OCI-LY7 (cell line): ENCODE measurements at regions not wholly inside any gene's neighbourhood (a gene's known extent, or its start where the extent isn't known, plus 50 kb on each side); places are given as distances from the start of the nearest gene placed in this dataset.

Source experiments
- BruUV-seq: library from RNA; stranded (reverse); fragments of 400-500 nt; replicated peaks from 2 replicates; lab custom pipeline; 2021; lab: Mats Ljungman, UMichigan
- CTCF ChIA-PET: fragments of 300-600 bp; sonication (Branson Sonifier 250); formaldehyde crosslinking; loops from one replicate; lab custom pipeline; 2022; ENCODE audit warnings: antibody characterized with exemption; ENCODE audit not compliant: unreplicated experiment; lab: Charles Lee
- POLR2A ChIA-PET: fragments of 300-600 bp; sonication (Branson Sonifier 250); formaldehyde crosslinking; loops from one replicate; lab custom pipeline; 2022; ENCODE audit warnings: antibody characterized with exemption; lab: Charles Lee
- DNase-seq: peaks from one replicate; pipeline ENCODE4 v3.0.0-alpha.2; 2015; ENCODE audit warnings: low spot score
- H2AFZ ChIP-seq: fragments of 200-600 bp; sonication (generic), shearing (Covaris generic); 2 replicates; pipeline ENCODE4 v1.6.1; 2014; ENCODE audit warnings: mild to moderate bottlenecking, antibody characterized with exemption, low read length, moderate library complexity
- H3K27ac ChIP-seq: fragments of 200-600 bp; sonication (generic); 2 replicates; pipeline ENCODE4 v1.5.1; 2014; ENCODE audit warnings: mixed run types, low read depth, mild to moderate bottlenecking, moderate library complexity, low read length, inconsistent platforms; ENCODE audit not compliant: poor library complexity, severe bottlenecking
- H3K36me3 ChIP-seq: fragments of 200-600 bp; sonication (generic); 2 replicates; pipeline ENCODE4 v1.6.1; 2014; ENCODE audit warnings: mild to moderate bottlenecking, antibody characterized with exemption, low read length, moderate library complexity, mixed read lengths; ENCODE audit not compliant: insufficient read depth
- H3K4me1 ChIP-seq: fragments of 200-600 bp; sonication (generic); 2 replicates; pipeline ENCODE4 v1.5.1; 2014; ENCODE audit warnings: mild to moderate bottlenecking, low read length; ENCODE audit not compliant: insufficient read depth, poor library complexity, severe bottlenecking
- H3K4me2 ChIP-seq: fragments of 200-600 bp; sonication (generic); 2 replicates; pipeline ENCODE4 v1.6.1; 2014; ENCODE audit warnings: mild to moderate bottlenecking, low read length
- H3K4me3 ChIP-seq: fragments of 200-600 bp; sonication (generic); 2 replicates; pipeline ENCODE4 v1.5.1; 2014; ENCODE audit warnings: mild to moderate bottlenecking, low read depth, low read length; ENCODE audit not compliant: poor library complexity, severe bottlenecking
- H3K79me2 ChIP-seq: fragments of 200-600 bp; sonication (generic); 2 replicates; pipeline ENCODE4 v1.6.1; 2016; ENCODE audit warnings: low read depth, mild to moderate bottlenecking, low read length, moderate library complexity, mixed read lengths; ENCODE audit not compliant: insufficient read depth
- H3K9me2 ChIP-seq: fragments of 200-600 bp; sonication (generic); 2 replicates; pipeline ENCODE4 v1.6.1; 2016; ENCODE audit warnings: mild to moderate bottlenecking, low read length, mixed read lengths; ENCODE audit not compliant: insufficient read depth
- H3K9me3 ChIP-seq: fragments of 200-600 bp; sonication (generic); 2 replicates; pipeline ENCODE4 v1.6.1; 2014; ENCODE audit warnings: mild to moderate bottlenecking, mixed run types, low read length, mixed read lengths
- H4K20me1 ChIP-seq: fragments of 200-600 bp; sonication (generic); 2 replicates; pipeline ENCODE4 v1.6.1; 2014; ENCODE audit warnings: mild to moderate bottlenecking, antibody characterized with exemption, low read length, moderate library complexity, mixed read lengths; ENCODE audit not compliant: insufficient read depth
- EZH2phosphoT487 ChIP-seq: fragments of 200-600 bp; sonication (generic); IDR thresholded peaks from 2 replicates; pipeline ENCODE4 v1.6.1; 2018; ENCODE audit warnings: low read depth, borderline replicate concordance, mild to moderate bottlenecking, mixed run types, antibody characterized with exemption, low read length, moderate library complexity, mixed read lengths
- intact Hi-C: fragments of 100-400 bp; cut with micrococcal nuclease; formaldehyde crosslinking; loops from one replicate; pipeline ENCODE4 v1.10.0; 2022; ENCODE audit not compliant: unreplicated experiment
- TF ChIP-seq, protein P1 (sequence below): fragments of 200-600 bp; sonication (generic); conservative IDR thresholded peaks from 2 replicates; pipeline ENCODE4 v1.5.1; 2014; ENCODE audit warnings: mild to moderate bottlenecking, antibody characterized with exemption, low read length, moderate library complexity, mixed read lengths

DNA sequence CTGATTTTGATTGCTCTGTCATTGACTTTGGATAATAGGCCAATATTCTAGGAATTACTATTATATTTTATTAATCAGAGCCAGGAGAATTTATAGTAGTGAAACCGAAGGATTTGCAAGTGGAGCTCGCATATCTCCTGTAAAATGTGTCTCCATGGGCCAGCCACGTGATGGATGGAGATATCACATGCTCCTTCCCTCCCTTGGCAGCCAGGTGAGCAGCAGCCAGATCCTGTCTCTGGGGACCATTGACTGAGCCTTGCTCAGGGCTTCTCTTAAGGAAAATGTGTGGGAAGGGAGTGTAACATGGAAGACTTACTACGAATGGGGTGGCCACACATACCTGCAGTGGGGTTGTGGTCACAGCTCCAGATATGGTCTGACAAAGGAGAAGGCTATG lies 144.7 kb upstream of the RGMA start:
- no peak for TF ChIP-seq EZH2phosphoT487
- TF ChIP-seq, protein P1, sequence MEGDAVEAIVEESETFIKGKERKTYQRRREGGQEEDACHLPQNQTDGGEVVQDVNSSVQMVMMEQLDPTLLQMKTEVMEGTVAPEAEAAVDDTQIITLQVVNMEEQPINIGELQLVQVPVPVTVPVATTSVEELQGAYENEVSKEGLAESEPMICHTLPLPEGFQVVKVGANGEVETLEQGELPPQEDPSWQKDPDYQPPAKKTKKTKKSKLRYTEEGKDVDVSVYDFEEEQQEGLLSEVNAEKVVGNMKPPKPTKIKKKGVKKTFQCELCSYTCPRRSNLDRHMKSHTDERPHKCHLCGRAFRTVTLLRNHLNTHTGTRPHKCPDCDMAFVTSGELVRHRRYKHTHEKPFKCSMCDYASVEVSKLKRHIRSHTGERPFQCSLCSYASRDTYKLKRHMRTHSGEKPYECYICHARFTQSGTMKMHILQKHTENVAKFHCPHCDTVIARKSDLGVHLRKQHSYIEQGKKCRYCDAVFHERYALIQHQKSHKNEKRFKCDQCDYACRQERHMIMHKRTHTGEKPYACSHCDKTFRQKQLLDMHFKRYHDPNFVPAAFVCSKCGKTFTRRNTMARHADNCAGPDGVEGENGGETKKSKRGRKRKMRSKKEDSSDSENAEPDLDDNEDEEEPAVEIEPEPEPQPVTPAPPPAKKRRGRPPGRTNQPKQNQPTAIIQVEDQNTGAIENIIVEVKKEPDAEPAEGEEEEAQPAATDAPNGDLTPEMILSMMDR = no peak
- H2AFZ ChIP-seq = no peak overlapping the region
- no peaks in the 10 kb centered on the region for H3K9me2 ChIP-seq
- H4K20me1 ChIP-seq = no peaks in the 10 kb centered on the region
- no peak overlapping the region for H3K4me3 ChIP-seq
- POLR2A ChIA-PET = no interaction called here
- no peaks in the 10 kb centered on the region for H3K4me1 ChIP-seq
- intact Hi-C loops = no loop called here
- H3K4me2 ChIP-seq = no peak overlapping the region
- no peaks in the 10 kb centered on the region for H3K9me3 ChIP-seq
- H3K27ac ChIP-seq = no peak overlapping the region
- no peaks in the 10 kb centered on the region for H3K79me2 ChIP-seq
- no peak for DNase-seq
- no TSS peak for BruUV-seq
- H3K36me3 ChIP-seq = no peaks in the 10 kb centered on the region
- CTCF ChIA-PET = no interaction called here

DNA sequence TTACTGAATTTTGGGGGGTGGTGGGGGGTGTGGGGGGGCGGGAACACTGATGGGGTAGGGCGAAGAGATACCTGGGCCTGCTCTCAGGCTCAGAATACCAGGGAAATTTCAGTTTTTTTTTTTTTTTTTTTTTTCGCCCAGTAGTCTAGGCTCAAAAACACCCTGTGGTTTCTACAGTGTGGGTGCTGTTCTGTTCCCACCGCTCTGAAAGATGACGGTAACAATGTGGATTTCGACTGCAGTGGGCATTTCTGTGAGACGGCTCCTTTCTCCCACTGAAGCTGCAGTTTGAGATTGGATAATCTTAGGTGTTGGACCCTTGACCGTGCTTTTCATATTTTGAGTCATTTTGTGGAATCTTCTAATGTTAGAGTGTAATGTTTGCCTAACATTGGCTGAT lies 143.8 kb upstream of the RGMA start:
- TF ChIP-seq EZH2phosphoT487 = no peak
- TF ChIP-seq, protein P1 = no peak
- H3K27ac ChIP-seq = no peak overlapping the region
- H3K4me3 ChIP-seq = no peak overlapping the region
- no peaks in the 10 kb centered on the region for H3K9me2 ChIP-seq
- H3K4me1 ChIP-seq = no peaks in the 10 kb centered on the region
- DNase-seq = no peak
- no peaks in the 10 kb centered on the region for H3K9me3 ChIP-seq
- no peaks in the 10 kb centered on the region for H3K79me2 ChIP-seq
- no peaks in the 10 kb centered on the region for H3K36me3 ChIP-seq
- H3K4me2 ChIP-seq = no peak overlapping the region
- BruUV-seq = no TSS peak
- CTCF ChIA-PET = no interaction called here
- POLR2A ChIA-PET = no interaction called here
- H4K20me1 ChIP-seq = no peaks in the 10 kb centered on the region
- intact Hi-C loops = no loop called here
- H2AFZ ChIP-seq = no peak overlapping the region

DNA sequence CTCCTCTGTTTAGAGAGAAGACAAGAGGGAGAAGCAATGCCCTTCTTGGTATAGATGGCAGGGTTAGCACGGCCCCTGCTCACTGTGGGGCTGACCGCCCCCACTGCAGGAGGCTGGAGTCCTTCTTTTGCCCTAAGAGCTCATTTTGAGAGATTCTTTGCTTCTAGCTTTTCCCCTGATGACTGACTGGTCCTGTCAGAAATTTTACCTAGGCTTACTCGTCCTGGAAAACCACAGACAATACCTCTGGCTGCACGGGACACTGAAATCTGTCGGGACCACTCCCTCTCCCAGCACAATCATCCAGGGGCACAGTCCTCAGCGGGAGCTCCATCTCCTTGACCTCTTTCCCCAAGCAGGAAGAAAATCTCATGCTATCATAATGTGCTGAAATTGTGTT lies 143.0 kb upstream of the RGMA start:
- H3K36me3 ChIP-seq = no peaks in the 10 kb centered on the region
- H4K20me1 ChIP-seq = no peaks in the 10 kb centered on the region
- intact Hi-C loops = no loop called here
- CTCF ChIA-PET = no interaction called here
- no peaks in the 10 kb centered on the region for H3K4me1 ChIP-seq
- no peak overlapping the region for H3K27ac ChIP-seq
- H2AFZ ChIP-seq = no peak overlapping the region
- no peaks in the 10 kb centered on the region for H3K9me3 ChIP-seq
- POLR2A ChIA-PET = no interaction called here
- H3K9me2 ChIP-seq = no peaks in the 10 kb centered on the region
- DNase-seq = no peak
- no peaks in the 10 kb centered on the region for H3K79me2 ChIP-seq
- H3K4me2 ChIP-seq = no peak overlapping the region
- H3K4me3 ChIP-seq = no peak overlapping the region
- TF ChIP-seq EZH2phosphoT487 = no peak
- TF ChIP-seq, protein P1 = no peak
- no TSS peak for BruUV-seq
